ENCODE measurements at regions not wholly inside any gene's neighbourhood (a gene's known extent, or its start where the extent isn't known, plus 50 kb on each side); places are given as distances from the start of the nearest gene placed in this dataset.

GRCh38 chr1:195076682-195077081, 1531.6 kb downstream of the KCNT2 start:
- Mint-ChIP-seq H3K9me3 (ENCODE audit: unreplicated experiment) (no peaks in the 10 kb centered on the region), H3K4me1 (ENCODE audit: insufficient read depth, unreplicated experiment) (peaks cover 5% of the 10 kb centered on the region), H3K4me3 (ENCODE audit: unreplicated experiment) (no peak overlapping the region), H3K27ac (ENCODE audit: low read depth, unreplicated experiment) (no peak overlapping the region), H3K27me3 (ENCODE audit: insufficient read depth, unreplicated experiment) (no peaks in the 10 kb centered on the region), H3K36me3 (ENCODE audit: insufficient read depth, unreplicated experiment) (no peaks in the 10 kb centered on the region)
- ChIA-PET CTCF (interaction anchor here (0.6 kb wide), 1 partner anchor 30 kb away, joined by 3 read pairs; no protein-coding TSS in a partner anchor), POLR2A (no interaction called here)
- intact Hi-C loops (cut with micrococcal nuclease): no loop called here
- no TSS peak for BruUV-seq (replicated peaks)
- TF ChIP-seq CTCF (IDR thresholded peaks at IDR 0.05; ENCODE audit: unreplicated experiment): no peak
- no peak for DNase-seq (ENCODE audit: unreplicated experiment)

GRCh38 chr1:195075973-195076372, 1532.3 kb downstream of the KCNT2 start:
- no peak overlapping the region for H3K4me3 Mint-ChIP-seq (ENCODE audit: unreplicated experiment)
- no peaks in the 10 kb centered on the region for H3K9me3 Mint-ChIP-seq (ENCODE audit: unreplicated experiment)
- ChIA-PET CTCF (interaction anchor here (0.6 kb wide), 1 partner anchor 11 kb away, joined by 3 read pairs; no protein-coding TSS in a partner anchor), POLR2A (interaction anchor here (0.7 kb wide), 1 partner anchor 1457 kb away, joined by 3 read pairs; no protein-coding TSS in a partner anchor)
- no peak overlapping the region for H3K27ac Mint-ChIP-seq (ENCODE audit: low read depth, unreplicated experiment)
- intact Hi-C loops (cut with micrococcal nuclease): no loop called here
- no peaks in the 10 kb centered on the region for H3K4me1 Mint-ChIP-seq (ENCODE audit: insufficient read depth, unreplicated experiment)
- no peaks in the 10 kb centered on the region for H3K27me3 Mint-ChIP-seq (ENCODE audit: insufficient read depth, unreplicated experiment)
- no peaks in the 10 kb centered on the region for H3K36me3 Mint-ChIP-seq (ENCODE audit: insufficient read depth, unreplicated experiment)
- no peak for DNase-seq (ENCODE audit: unreplicated experiment)
- TF ChIP-seq CTCF (IDR thresholded peaks at IDR 0.05; ENCODE audit: unreplicated experiment): no peak
- BruUV-seq (replicated peaks): no TSS peak

GRCh38 chr1:195071461-195071860, 1536.8 kb downstream of the KCNT2 start:
- no peak for DNase-seq (ENCODE audit: unreplicated experiment)
- no peak overlapping the region for H3K27ac Mint-ChIP-seq (ENCODE audit: low read depth, unreplicated experiment)
- intact Hi-C loops (cut with micrococcal nuclease): no loop called here
- POLR2A ChIA-PET: no interaction called here
- no peak overlapping the region for H3K4me3 Mint-ChIP-seq (ENCODE audit: unreplicated experiment)
- no peak for TF ChIP-seq CTCF (IDR thresholded peaks at IDR 0.05; ENCODE audit: unreplicated experiment)
- H3K9me3 Mint-ChIP-seq (ENCODE audit: unreplicated experiment): no peaks in the 10 kb centered on the region
- H3K36me3 Mint-ChIP-seq (ENCODE audit: insufficient read depth, unreplicated experiment): no peaks in the 10 kb centered on the region
- CTCF ChIA-PET: no interaction called here
- no TSS peak for BruUV-seq (replicated peaks)
- H3K4me1 Mint-ChIP-seq (ENCODE audit: insufficient read depth, unreplicated experiment): no peaks in the 10 kb centered on the region
- H3K27me3 Mint-ChIP-seq (ENCODE audit: insufficient read depth, unreplicated experiment): no peaks in the 10 kb centered on the region

- TF ChIP-seq CTCF (IDR thresholded peaks at IDR 0.05; ENCODE audit: unreplicated experiment): no peak
- no TSS peak for BruUV-seq (replicated peaks)
- Mint-ChIP-seq H3K36me3 (ENCODE audit: insufficient read depth, unreplicated experiment) (no peaks in the 10 kb centered on the region), H3K27ac (ENCODE audit: low read depth, unreplicated experiment) (no peak overlapping the region), H3K4me1 (ENCODE audit: insufficient read depth, unreplicated experiment) (no peaks in the 10 kb centered on the region), H3K27me3 (ENCODE audit: insufficient read depth, unreplicated experiment) (no peaks in the 10 kb centered on the region), H3K9me3 (ENCODE audit: unreplicated experiment) (no peaks in the 10 kb centered on the region), H3K4me3 (ENCODE audit: unreplicated experiment) (no peak overlapping the region)
- ChIA-PET CTCF (interaction anchor here (0.6 kb wide), 2 partner anchors 10 to 533 kb away, joined by 3 to 6 read pairs; no protein-coding TSS in a partner anchor), POLR2A (interaction anchor here (1.0 kb wide), 1 partner anchor 12 kb away, joined by 4 read pairs; no protein-coding TSS in a partner anchor)
- intact Hi-C loops (cut with micrococcal nuclease): no loop called here
- DNase-seq (ENCODE audit: unreplicated experiment): no peak
Observed at GRCh38 chr1:195065437-195065836, 1542.8 kb downstream of the KCNT2 start.
